ENCODE measurements at regions not wholly inside any gene's neighbourhood (a gene's known extent, or its start where the extent isn't known, plus 50 kb on each side); places are given as distances from the start of the nearest gene placed in this dataset.

GRCh38 chr2:156687126-156687525 is 250.9 kb downstream of the GPD2 start:
- dilution Hi-C loops (cut with MboI; ENCODE audit: extremely low pct_ligation_motif_present, low sequenced_read_pairs), result no loop called here
- Histone ChIP-seq H2AFZ (ENCODE audit: low read depth, low read length) (no peak overlapping the region), H3K9me1 (replicated peaks; ENCODE audit: control insufficient read depth, extremely low read depth, insufficient read depth, low read length) (no peaks in the 10 kb centered on the region), H3K79me2 (ENCODE audit: control insufficient read depth, insufficient read depth, low read length) (no peaks in the 10 kb centered on the region), H3K36me3 (ENCODE audit: control insufficient read depth in 2 of 2, extremely low read depth in 1 of 2, insufficient read depth in 2 of 2, low read length in 2 of 2) (no peaks in the 10 kb centered on the region), H3K9me3 (replicated peaks; ENCODE audit: control insufficient read depth, insufficient read depth, low read length) (no peaks in the 10 kb centered on the region), H3K4me1 (ENCODE audit: control insufficient read depth, extremely low read depth, insufficient read depth, low read length) (no peaks in the 10 kb centered on the region), H3K27me3 (ENCODE audit: control insufficient read depth in 2 of 2, insufficient read depth in 2 of 2, low read length in 2 of 2) (no peaks in the 10 kb centered on the region), H3K9ac (replicated peaks; ENCODE audit: extremely low read depth, insufficient read depth, low read length) (no peak overlapping the region), H3K4me2 (ENCODE audit: insufficient read depth, low read length) (no peak overlapping the region), H3K4me3 (replicated peaks in 1 of 3; ENCODE audit: insufficient read depth in 1 of 3, low read depth in 1 of 3, low read length in 3 of 3) (no peak overlapping the region), H4K20me1 (replicated peaks; ENCODE audit: control insufficient read depth, extremely low read depth, insufficient read depth, low read length) (no peaks in the 10 kb centered on the region), H3K27ac (ENCODE audit: insufficient read depth, low read depth, low read length) (no peak overlapping the region)
- DNase-seq (ENCODE audit: low read depth, low spot score) (no peak), FAIRE-seq (no peak)
- TF ChIP-seq POLR2AphosphoS5 (IDR thresholded peaks at IDR 0.05; ENCODE audit: insufficient read depth, low read depth, low read length) (no peak), JUN (IDR thresholded peaks at IDR 0.05; ENCODE audit: borderline replicate concordance, insufficient read depth, insufficient read length, low read depth) (no peak), FOS (IDR thresholded peaks at IDR 0.05; ENCODE audit: borderline replicate concordance, insufficient read depth, low read length) (no peak), GATA2 (IDR thresholded peaks at IDR 0.05; ENCODE audit: insufficient read depth, insufficient read length, low read depth, low read length) (no peak), MYC (IDR thresholded peaks at IDR 0.05; ENCODE audit: low read depth, low read length) (no peak), POLR2A (IDR thresholded peaks at IDR 0.05; ENCODE audit: low read depth, low read length) (no peak), CTCF (IDR thresholded peaks at IDR 0.05; ENCODE audit: extremely low read depth in 1 of 2, insufficient read depth in 1 of 2, low read depth in 1 of 2, low read length in 2 of 2) (no peak), EZH2 (IDR thresholded peaks at IDR 0.05; ENCODE audit: borderline replicate concordance, low read depth, low read length, severe bottlenecking) (no peak)
- TF ChIP-seq, protein P1, sequence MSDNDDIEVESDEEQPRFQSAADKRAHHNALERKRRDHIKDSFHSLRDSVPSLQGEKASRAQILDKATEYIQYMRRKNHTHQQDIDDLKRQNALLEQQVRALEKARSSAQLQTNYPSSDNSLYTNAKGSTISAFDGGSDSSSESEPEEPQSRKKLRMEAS (IDR thresholded peaks at IDR 0.05; ENCODE audit: insufficient read depth, insufficient read length), result no peak
- intact Hi-C loops (cut with micrococcal nuclease), result no loop called here
- no TSS peak for BruUV-seq (replicated peaks)
- ChIA-PET CTCF (no interaction called here), POLR2A (no interaction called here)

Data from endothelial cell of umbilical vein (primary cell).